GM21529 (cell line): ENCODE measurements at regions not wholly inside any gene's neighbourhood (a gene's known extent, or its start where the extent isn't known, plus 50 kb on each side); places are given as distances from the start of the nearest gene placed in this dataset.
"Not testable (repeated sequence)": the region's sequence is repeated elsewhere in the genome, so short reads cannot be mapped to it uniquely, and the experiment has no call there.

ENCODE experiments used
- ATAC-seq: cut with Tn5 transposase; IDR thresholded peaks from one replicate; pipeline ENCODE4 v1.9.1; 2021; ENCODE audit not compliant: unreplicated experiment

- no peak for ATAC-seq
These were observed 98.2 kb upstream of the PRKX start for GRCh38 chrX:3811331-3812311.

GRCh38 chrX:3807906-3808305 lies 94.5 kb upstream of the PRKX start:
- ATAC-seq: no peak

- no peak for ATAC-seq
These were observed 93.2 kb upstream of the PRKX start for GRCh38 chrX:3806630-3807029.

- no peak for ATAC-seq
These were observed 90.3 kb upstream of the PRKX start for GRCh38 chrX:3803713-3804112.

- no peak for ATAC-seq
These were observed 89.9 kb upstream of the PRKX start for GRCh38 chrX:3803305-3803704.

- ATAC-seq: not testable (repeated sequence)
These were observed 82.0 kb upstream of the PRKX start for GRCh38 chrX:3795411-3795810.

GRCh38 chrX:3791449-3791848 lies 78.0 kb upstream of the PRKX start:
- ATAC-seq: no peak

- no peak for ATAC-seq
These were observed 75.2 kb upstream of the PRKX start for GRCh38 chrX:3788494-3789233.

- ATAC-seq: no peak
These were observed 74.4 kb upstream of the PRKX start for GRCh38 chrX:3787856-3788255.

- not testable (repeated sequence) for ATAC-seq
These were observed 72.4 kb upstream of the PRKX start for GRCh38 chrX:3785822-3786221.

GRCh38 chrX:3780564-3780963 lies 67.1 kb upstream of the PRKX start:
- no peak for ATAC-seq

- no peak for ATAC-seq
These were observed 66.1 kb upstream of the PRKX start for GRCh38 chrX:3779546-3779945.

GRCh38 chrX:3777416-3777815 lies 64.0 kb upstream of the PRKX start:
- no peak for ATAC-seq

GRCh38 chrX:3771766-3772165 lies 58.3 kb upstream of the PRKX start:
- no peak for ATAC-seq

- no peak for ATAC-seq
These were observed 55.4 kb upstream of the PRKX start for GRCh38 chrX:3768881-3769280.
